Glomerular visceral epithelial cell (primary cell): ENCODE measurements at regions not wholly inside any gene's neighbourhood (a gene's known extent, or its start where the extent isn't known, plus 50 kb on each side); places are given as distances from the start of the nearest gene placed in this dataset.
"Not testable (repeated sequence)": the region's sequence is repeated elsewhere in the genome, so short reads cannot be mapped to it uniquely, and the experiment has no call there.

Experiments
- DNase-seq: peaks from one replicate; pipeline ENCODE4 v3.0.0-alpha.2; 2016; ENCODE audit errors: extremely low spot score

DNA sequence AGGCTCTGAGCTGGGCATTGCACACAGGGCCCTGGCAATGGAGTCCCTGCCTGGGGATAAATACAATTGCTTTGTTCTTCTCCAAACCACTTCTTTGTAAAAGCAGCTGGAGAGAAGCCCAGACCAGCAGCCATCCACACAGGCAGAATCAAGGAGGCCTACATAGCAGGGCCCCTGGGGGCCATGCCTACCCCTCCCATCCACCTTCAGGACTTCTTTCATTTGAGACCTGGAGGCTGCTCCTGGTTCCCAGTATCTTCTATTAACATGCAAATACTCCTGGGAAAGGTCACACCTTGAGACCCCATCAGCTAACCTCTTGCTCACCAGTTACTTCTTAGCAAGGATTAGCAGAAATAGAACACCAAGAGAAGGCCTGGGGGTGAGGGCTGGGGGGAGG is 511.1 kb downstream of the SOX6 start:
- no peak for DNase-seq

GRCh38 chr11:15848631-15849168 is 507.6 kb downstream of the SOX6 start:
- DNase-seq = no peak

DNA sequence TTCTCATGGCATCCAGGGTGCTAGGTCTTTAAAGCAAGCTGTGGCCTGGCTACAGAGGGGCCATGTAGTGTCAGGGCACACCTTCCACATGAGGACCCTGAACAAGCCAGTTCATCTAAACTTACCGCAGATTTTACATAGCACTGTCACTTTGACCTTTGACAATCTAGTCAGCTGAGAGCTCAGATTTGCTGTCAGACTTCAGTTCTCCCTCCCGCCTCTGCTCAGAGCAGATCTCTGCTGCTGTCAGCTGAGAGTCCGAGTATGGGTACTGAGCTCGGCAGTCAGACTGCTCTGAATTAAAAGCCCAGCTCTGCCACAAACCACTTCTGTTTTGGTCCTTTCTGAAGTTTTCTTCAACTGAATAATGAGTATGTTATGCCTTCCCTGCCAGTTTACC is 507.1 kb downstream of the SOX6 start:
- DNase-seq = no peak

- DNase-seq = not testable (repeated sequence)
Measured at GRCh38 chr11:15850335-15850734, 506.0 kb downstream of the SOX6 start.

GRCh38 chr11:15851051-15851498 is 505.3 kb downstream of the SOX6 start:
- no peak for DNase-seq

DNA sequence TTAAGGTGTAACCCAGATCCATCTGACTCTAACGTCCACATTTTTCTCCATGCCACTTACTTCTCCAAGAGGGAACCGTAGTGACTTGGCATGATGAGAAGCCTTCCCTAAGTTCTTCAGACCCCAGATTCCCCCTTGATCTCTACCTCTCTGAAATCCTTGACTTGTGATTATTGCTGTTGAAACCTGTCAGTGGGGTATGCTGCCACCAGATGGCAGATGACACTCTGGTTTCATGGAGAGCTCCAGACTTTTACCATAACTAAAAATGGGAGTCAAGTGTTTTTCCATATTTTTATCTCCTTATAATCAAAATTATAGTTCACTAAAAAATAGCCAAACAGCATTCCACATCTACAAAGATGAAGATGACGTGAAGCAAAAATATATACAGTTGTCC is 504.2 kb downstream of the SOX6 start:
- DNase-seq = no peak

DNA sequence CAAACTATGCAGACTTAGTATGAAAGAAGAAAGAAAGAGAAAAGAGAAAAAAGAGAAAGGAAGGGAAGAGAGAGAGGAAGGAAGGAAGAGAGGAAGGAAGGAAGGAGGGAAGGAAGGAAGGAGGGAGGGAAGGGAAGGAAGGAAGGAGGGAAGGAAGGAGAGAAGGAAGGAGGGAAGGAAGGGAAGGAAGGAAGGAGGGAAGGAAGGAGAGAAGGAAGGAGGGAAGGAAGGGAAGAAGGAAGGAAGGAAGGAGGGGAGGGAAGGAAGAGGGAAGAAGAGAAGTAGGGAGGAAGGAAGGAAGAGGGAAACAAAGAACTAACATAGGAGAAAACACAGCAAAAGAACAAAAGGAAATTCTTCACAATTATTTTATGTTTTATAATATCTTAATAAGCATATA is 502.1 kb downstream of the SOX6 start:
- no peak for DNase-seq

DNA sequence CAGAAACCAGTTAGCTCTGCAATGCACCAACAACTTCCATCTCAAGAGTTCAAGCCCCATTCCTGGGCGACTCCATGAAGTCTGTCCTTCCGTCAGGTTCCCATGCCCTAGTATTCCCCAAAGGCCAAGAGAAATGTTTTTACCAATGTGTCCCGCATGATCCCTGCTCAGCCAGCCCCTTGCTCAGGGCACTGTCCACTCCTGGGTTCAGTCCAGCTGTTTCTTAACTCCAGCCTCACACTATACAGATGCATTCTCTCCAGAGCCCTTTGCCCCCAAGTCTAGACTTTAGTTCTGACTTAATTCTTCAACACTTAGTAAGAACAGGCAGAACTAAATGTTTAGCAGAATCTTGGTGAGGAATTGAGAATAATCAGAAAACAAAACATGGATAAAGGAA is 497.5 kb downstream of the SOX6 start:
- DNase-seq = no peak

DNA sequence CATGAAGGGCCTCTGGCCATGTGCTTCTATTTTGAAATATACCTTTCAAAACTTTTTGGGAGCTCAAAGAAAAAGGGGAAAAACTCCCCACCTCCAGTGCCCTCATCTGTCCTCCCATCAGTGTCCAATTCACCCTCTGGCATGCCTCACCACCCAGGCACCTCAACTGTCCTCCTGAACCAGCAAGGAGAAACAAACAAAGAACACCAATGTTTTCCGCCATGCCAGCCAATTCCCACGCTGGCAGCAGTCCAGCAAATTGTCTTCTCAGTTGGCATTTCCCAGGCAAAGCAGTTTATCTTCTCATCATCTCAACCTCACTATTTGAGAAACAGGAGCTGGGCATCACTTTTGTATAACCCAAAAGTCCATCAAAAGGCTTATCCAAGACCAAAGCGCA is 496.9 kb downstream of the SOX6 start:
- DNase-seq = no peak

- DNase-seq = no peak
Measured at GRCh38 chr11:15861256-15861655, 495.1 kb downstream of the SOX6 start.

- no peak for DNase-seq
Measured at GRCh38 chr11:15863411-15863810, 492.9 kb downstream of the SOX6 start.

- DNase-seq = no peak
Measured at GRCh38 chr11:15864026-15864805, 492.1 kb downstream of the SOX6 start.

DNA sequence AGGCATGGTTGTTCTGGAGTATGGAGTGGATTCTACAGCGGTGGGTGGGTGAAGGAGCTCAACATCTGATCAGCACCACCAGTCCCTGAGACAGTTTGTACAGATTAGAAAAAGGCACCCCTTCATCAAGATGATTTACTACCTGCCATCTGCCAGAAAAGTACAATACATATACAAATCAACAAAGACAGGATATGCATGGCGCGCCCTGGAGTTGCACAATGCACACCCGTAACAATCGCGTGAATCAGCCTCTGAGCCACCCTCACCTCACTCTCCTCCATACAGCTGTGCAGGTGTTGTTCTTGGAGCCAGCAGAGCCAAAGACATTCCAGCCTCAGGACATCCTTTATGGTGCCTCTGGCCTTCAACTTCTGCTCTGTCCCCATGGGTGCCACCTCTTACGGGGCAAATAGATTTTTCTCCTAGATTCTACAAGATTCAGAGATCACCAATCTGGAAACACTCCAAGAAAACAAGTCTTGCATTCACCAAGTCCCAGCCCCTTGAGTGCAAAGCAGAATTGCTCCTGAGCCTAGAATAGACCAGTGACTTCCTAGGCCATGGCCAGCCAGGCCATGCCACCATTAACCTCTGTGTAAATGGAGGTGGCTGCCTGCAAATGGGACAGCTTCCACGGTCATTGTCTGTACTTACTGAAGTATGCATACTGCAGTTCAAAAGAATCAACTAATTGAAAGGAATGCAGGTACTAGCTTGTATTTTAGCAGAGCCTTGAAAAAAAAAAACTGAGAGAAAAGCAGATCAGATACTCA is 490.9 kb downstream of the SOX6 start:
- no peak for DNase-seq

- DNase-seq = no peak
Measured at GRCh38 chr11:15867871-15868270, 488.5 kb downstream of the SOX6 start.

GRCh38 chr11:15870911-15871310 is 485.4 kb downstream of the SOX6 start:
- no peak for DNase-seq

DNA sequence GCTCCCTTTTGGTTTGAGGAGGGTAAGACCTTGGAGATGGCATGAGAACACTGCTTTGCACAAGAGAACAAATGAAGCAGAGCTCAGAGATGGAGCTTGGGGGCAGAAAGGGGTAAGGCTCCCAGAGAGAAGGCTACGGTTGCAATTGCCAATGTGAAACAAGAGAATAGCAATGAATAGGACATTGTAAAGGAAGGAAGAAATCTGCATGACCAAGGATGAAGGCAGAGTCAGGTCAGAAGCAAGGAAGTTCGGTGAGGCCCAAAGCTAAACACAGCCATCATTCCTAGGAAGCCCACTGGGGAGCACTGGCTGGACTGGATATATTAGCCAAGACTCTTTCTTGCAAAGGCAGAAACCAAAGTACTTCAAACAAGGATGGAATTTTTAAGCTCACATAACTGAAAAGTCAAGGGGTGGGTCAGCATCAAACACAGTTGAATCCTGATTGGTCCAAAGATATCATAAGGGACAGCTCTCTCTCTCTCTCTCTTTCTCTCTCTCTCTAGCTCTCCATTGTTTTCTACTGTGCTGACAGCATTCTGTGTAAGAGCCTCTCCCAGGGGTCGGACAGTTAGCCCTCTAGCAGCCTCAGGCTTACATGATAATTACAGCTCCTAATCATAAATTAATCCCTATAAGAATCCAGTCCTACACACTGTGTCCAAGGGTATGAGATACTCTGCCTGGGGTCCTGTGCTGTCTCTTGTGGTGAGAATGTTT is 484.3 kb downstream of the SOX6 start:
- no peak for DNase-seq

DNA sequence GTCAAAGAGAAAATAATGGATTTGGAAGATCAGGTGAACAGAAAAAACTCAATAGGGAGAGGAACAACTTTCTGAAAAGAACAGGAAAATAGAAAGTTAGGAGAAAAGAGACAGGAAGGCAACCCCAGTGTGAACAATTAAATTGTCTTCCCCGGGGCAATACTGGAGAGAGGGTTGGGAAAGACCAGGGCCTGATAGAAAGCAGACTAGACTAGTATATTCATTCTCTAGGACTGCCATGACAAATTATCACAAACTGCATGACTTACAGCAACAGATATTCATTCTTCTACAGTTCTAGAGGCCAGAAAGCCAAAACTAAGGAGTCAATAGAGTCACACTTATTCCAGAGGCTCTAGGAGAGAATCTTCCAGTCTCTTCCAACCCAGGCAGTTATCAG is 482.8 kb downstream of the SOX6 start:
- no peak for DNase-seq

GRCh38 chr11:15874704-15875103 is 481.6 kb downstream of the SOX6 start:
- no peak for DNase-seq

GRCh38 chr11:15875393-15875792 is 481.0 kb downstream of the SOX6 start:
- DNase-seq = no peak

- DNase-seq = no peak
Measured at GRCh38 chr11:15875943-15876342, 480.4 kb downstream of the SOX6 start.

DNA sequence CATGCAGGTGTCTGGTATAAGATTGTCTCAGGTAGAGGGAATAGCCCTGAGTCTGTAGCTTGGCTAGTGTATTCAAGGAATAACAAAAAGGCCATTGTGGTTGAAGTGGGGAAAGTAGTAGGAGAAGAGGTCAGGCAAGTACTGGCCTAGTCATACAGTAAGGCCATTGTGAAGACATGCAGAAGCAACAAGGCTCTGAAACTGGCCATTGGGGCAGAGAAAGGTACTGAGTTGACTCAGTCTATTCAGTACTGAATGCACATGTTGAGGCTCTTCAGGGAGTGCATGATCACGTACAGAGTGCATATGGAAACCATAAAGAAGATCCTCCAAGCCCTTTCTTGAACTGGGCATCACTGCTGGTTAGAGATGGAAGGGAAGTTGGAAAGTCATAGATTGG is 477.6 kb downstream of the SOX6 start:
- no peak for DNase-seq

- no peak for DNase-seq
Measured at GRCh38 chr11:15880291-15880690, 476.1 kb downstream of the SOX6 start.
